ENCODE measurements at regions not wholly inside any gene's neighbourhood (a gene's known extent, or its start where the extent isn't known, plus 50 kb on each side); places are given as distances from the start of the nearest gene placed in this dataset.
A peak's percentile ranks its signal among the peaks of the same experiment; 100 is the strongest.
"Not testable (repeated sequence)": the region's sequence is repeated elsewhere in the genome, so short reads cannot be mapped to it uniquely, and the experiment has no call there.

DNA sequence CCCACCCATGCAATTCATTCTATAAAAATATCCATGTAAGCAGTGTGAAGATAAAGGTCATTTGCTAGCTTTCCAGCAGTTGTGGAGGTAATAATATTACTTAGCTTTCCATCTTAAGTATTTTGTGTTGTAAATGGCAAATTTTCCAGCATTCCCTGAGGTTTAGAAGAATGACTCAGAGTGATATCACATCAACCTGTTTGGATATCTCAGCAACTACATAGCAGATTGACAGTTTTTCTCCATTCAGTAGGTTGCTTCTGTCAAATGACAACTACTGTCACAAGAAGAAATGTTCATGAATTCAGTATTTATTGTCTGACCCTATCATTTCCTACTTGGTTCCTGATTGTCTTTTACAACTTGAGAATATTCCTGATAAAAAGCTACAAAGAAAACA lies 434.9 kb upstream of the GALNTL6 start:
- no peak for DNase-seq (ENCODE audit: extremely low read depth, low read depth)

GRCh38 chr4:171376724-171377123 lies 436.5 kb upstream of the GALNTL6 start:
- DNase-seq (ENCODE audit: extremely low read depth, low read depth) = no peak

- no peak for DNase-seq (ENCODE audit: extremely low read depth, low read depth)
Measured at GRCh38 chr4:171353535-171353934, 459.7 kb upstream of the GALNTL6 start.

DNA sequence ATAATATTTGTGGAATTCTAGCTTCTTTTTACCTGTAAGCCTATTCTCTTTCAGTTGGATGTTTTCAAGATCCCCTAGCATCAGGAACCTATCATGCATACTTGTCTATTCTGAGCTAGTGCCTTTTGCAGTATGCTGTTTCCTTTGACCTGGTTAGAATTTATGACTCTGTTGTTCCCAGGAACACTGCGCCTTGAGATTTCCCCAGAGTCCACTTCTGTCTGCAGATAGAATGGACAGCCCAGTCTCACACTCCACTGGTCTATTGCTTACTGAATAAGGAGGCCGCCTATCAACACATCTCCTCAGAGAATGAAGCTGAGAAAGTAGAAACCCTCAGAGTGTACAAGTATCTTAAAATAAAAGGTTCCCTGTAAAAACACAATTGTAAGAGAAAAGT lies 465.1 kb upstream of the GALNTL6 start:
- DNase-seq (ENCODE audit: extremely low read depth, low read depth) = no peak

- no peak for DNase-seq (ENCODE audit: extremely low read depth, low read depth)
Measured at GRCh38 chr4:171342646-171343045, 470.6 kb upstream of the GALNTL6 start.

DNA sequence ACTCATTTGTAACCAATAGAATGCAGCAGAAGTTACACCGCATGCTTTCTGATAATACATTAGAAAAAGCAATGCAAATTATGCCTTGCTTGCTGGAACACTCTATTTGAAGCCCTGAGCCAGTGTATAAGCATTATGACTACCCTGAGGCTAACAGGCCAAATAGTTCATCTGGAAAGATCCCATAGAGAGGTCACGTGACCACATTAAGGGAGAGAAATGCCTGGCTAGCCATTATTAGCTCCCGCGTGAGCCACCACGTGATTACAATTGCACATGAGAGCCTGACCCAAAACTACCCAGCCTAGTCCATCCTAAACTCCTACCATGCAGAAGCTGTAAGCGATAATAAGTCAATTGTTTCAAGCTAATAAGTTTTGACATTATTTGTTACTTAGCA lies 472.9 kb upstream of the GALNTL6 start:
- DNase-seq (ENCODE audit: extremely low read depth, low read depth) = no peak

DNA sequence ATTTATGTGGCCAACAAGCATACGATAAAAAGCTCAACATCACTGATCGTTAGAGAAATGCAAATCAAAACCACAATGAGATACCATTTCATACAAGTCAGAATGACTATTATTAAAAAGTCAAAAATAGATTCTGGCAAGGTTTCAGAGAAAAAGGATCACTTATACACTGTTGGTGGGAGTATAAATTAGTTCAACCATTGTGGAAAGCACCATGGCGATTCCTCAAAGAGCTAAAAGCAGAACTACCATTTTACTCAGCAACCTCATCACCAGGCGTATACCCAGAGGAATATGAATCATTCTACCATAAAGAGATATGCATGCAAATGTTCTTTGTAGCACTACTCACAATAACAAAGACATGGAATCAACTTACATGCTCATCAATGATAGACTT lies 478.7 kb upstream of the GALNTL6 start:
- DNase-seq (ENCODE audit: extremely low read depth, low read depth) = no peak

- DNase-seq (ENCODE audit: extremely low read depth, low read depth) = no peak
Measured at GRCh38 chr4:171308661-171309060, 504.5 kb upstream of the GALNTL6 start.

DNA sequence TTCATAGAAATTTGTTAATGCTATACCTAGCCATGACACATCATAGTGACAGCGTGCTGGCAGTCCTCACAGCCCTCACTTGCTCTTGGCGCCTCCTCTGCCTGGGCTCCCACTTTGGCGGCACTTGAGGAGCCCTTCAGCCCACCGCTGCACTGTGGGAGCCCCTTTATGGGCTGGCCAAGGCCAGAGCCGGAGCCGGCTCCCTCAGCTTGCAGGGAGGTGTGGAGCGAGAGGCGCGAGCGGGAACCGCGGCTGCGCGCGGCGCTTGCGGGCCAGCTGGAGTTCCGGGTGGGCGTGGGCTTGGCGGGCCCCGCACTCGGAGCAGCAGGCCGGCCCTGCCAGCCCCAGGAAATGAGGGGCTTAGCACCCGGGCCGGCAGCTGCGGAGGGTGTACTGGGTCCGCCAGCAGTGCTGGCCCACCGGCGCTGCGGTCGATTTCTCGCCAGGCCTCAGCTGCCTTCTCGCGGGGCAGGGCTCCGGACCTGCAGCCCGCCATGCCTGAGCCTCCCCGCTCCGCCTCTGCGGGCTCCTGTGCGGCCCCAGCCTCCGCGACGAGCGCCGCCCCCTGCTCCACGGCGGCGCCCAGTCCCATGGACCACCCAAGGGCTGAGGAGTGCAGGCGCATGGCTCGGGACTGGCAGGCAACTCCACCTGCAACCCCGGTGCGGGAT lies 515.0 kb upstream of the GALNTL6 start:
- DNase-seq (ENCODE audit: extremely low read depth, low read depth) = not testable (repeated sequence)

GRCh38 chr4:171288816-171289432 lies 524.3 kb upstream of the GALNTL6 start:
- no peak for DNase-seq (ENCODE audit: extremely low read depth, low read depth)

DNA sequence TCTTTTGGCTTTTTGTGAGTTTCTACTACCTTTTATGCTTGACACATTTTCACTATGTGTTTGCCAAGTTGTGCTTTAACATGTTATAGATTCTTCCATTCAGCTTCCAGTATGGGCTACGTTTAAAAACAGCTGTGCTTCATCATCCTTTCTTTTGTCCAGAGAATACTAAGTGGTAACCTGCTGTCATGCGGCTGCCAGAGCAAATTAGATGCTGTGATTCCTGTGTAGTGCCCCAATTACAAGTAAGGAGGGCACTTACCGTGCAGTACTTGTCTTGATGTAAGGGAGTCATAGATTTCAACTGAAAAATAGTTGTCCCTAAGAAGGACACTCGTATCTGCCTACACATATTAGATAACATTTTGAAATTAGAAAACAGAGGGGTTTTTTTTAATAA lies 531.8 kb upstream of the GALNTL6 start:
- DNase-seq (ENCODE audit: extremely low read depth, low read depth) = no peak

DNA sequence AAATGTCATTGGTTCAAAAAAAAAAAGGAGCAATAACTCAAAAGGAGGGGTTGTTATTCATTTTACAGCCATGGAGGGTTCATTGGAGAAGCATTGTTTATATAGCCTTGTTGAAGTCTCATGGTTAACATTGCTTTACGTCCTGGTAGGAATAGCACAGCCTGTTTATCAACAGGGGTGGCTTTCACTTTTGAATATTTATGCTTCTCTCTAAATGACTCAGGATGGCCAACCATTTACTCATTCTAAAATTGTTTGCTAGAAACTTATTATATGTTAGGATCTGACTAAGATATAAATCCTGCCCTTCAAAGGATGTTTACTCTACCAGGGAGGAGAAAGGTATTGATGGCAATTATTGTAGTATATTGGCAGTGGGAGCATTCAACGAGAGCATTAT lies 534.1 kb upstream of the GALNTL6 start:
- no peak for DNase-seq (ENCODE audit: extremely low read depth, low read depth)

DNA sequence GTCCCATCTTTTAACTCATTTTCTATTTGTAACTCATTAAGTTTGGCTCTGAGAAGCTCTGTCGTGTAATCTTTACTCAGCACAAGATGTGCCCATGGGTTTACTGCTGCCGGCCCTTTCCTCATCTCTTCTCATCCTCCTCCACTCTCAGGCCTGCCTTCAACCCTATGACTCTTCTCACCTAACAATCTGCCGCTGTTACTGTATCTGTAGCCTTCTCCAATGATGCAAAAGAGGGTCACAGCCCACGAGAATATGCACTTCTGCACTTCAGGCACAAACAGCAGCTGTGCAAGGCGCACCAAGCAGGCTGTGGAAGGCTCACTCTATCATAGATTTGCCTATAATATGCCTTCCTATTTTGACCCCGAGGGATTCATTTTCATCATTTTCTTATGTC lies 546.5 kb upstream of the GALNTL6 start:
- DNase-seq (ENCODE audit: extremely low read depth, low read depth) = no peak

DNA sequence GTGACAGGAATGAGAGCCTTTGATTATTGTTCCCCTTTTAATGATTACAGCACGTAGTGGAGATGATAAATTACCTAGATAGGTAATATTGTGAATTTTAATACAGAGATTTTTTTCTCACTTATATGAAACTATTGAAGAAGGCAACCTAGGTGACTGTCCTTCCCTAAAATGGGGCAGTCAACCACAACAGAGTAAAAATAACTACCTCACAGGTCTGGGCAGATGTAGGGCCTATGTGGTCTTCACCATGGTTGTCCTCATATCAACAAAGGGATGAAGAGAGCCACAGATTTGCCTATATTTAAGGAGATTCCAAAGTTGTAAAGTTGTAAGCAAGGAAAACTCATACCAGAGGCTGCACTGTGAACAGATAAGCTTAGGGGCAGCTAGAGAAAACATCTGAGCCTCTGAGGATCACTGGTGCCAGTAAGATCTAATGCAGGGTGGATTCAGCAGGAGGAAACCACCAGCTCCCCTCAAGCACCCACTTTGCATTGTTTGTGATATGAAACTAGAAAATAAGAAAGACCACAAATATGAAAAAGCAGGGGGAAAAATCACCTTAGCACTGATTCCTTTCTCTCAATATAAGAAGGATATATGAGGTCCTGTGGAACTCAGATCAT lies 547.9 kb upstream of the GALNTL6 start:
- DNase-seq (ENCODE audit: extremely low read depth, low read depth) = no peak

GRCh38 chr4:171256223-171256622 lies 557.0 kb upstream of the GALNTL6 start:
- DNase-seq (ENCODE audit: extremely low read depth, low read depth) = no peak

GRCh38 chr4:171246948-171247347 lies 566.3 kb upstream of the GALNTL6 start:
- DNase-seq (ENCODE audit: extremely low read depth, low read depth) = no peak

DNA sequence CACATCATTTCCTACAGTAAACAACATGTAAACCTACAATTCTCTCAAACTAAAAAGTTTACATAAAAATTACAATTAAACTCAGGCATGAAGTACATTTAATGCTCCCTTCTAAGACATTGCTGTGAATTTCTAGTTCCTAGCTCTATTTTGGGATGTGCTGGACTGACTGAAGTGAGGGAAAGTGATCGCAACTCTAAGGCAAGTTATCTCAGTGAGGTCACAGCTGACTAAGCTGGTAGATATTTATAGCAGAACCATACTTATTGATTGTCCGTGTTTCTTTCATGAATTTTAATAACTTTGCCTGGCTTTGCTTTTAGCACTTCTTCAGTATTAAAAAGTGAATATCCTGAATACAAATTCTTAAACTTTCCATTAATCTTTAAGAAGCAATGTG lies 570.4 kb upstream of the GALNTL6 start:
- DNase-seq (ENCODE audit: extremely low read depth, low read depth) = no peak

DNA sequence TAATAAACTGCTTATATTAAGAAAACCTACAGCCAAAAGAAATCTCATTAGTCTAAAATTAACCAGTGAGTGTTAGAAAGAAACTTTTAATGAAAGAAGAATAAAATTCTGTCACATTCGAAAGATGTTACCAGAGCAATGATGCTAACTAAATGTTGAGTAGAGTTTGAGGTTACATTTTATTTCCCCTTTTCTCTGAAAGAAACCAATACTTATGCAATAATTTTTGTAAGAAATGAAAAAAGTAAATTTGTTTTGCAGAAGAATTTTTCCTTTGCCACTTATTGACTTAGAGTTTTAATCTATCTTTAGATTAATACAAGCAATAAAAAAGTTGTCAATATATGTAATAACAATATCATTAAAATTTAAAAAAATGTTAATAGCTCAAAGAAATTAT lies 574.0 kb upstream of the GALNTL6 start:
- DNase-seq (ENCODE audit: extremely low read depth, low read depth) = no peak

GRCh38 chr4:171235521-171235920 lies 577.7 kb upstream of the GALNTL6 start:
- no peak for DNase-seq (ENCODE audit: extremely low read depth, low read depth)

- DNase-seq (ENCODE audit: extremely low read depth, low read depth) = not testable (repeated sequence)
Measured at GRCh38 chr4:171229354-171229753, 583.9 kb upstream of the GALNTL6 start.

- no peak for DNase-seq (ENCODE audit: extremely low read depth, low read depth)
Measured at GRCh38 chr4:171221181-171221580, 592.0 kb upstream of the GALNTL6 start.

GRCh38 chr4:171203425-171203824 lies 609.8 kb upstream of the GALNTL6 start:
- DNase-seq (ENCODE audit: extremely low read depth, low read depth) = peak; percentile 7

Measured in NCI-H460 (cell line).